NOMO-1 (cell line): ENCODE measurements at regions not wholly inside any gene's neighbourhood (a gene's known extent, or its start where the extent isn't known, plus 50 kb on each side); places are given as distances from the start of the nearest gene placed in this dataset.
"Not testable (repeated sequence)": the region's sequence is repeated elsewhere in the genome, so short reads cannot be mapped to it uniquely, and the experiment has no call there.

Experiments used
- DNase-seq, 2 experiments: peaks; one replicate each; lab custom pipeline; 2025; ENCODE audit not compliant: unreplicated experiment in 2 of 2; lab: John Stamatoyannopoulos, UW

- no peak for DNase-seq
Measured at GRCh38 chr15:47885920-47886319, 168.6 kb downstream of the SEMA6D start.

- no peak for DNase-seq
Measured at GRCh38 chr15:47887241-47887800, 170.0 kb downstream of the SEMA6D start.

DNA sequence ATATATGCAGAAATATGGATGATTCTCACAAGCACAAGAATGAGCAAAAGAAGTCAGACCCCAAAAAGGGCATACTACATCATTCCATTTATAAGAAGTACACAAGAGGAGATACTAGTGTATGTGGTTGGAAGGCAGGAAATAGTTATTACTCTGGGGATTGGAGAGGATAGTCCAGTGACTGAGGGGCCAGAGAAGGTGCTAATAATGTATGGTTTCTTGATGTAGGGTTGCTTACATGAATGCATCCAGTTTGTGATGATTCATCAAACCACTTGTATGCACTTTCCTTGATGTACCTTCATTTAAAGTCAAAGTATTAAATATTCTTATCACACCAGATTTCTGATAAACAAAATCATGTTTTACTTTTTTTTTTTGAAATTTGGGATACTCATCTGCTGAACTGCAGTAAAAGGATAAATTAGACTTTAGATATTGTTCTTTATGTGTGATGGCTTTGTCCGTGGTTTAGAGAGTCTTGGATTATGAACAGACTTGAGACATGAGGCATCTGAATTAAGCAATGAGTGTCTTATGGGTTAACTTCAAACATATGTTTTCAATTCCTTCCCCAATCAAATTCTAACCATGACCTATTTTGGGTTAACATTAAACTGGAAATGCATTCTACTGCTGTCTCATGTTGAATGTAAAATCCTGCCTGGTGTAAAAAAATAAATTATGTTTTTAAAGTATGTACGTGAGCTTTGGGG, 171.2 kb downstream of the SEMA6D start:
- DNase-seq = no peak

DNA sequence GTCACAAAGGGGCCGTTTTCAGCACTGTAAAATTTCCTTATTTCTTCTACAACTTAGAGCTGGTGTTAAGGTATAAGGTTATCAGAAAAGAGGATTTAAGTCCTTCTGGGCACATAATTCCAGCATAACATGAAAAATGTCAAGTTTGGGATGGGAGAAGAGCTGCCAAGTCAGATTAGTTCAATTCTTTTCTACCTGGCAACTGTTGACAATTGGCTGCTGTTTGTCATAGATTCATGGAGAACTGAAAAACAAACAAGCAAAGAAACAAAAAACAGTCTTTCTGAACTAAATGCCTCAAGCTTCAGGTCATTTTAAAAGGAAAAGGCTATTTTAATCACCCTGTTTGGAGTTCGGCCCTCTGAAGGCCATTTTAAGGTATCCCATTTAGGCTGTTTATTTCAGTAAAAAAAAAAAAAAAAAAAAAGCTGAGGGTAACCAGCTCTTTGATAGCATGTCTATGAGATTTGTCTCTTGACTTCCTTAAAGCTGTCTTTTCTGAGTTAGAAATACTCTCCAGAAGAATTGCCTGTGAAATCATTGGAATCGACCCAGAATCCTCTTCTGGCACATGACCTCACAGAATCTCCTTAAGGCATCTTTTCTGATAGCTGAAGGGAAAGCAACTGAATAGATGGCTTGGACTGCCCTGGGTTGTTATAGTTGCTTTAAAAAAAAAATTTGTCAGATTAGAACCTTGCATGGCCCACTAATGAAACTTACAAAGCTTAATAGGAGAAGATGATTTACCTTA, 173.3 kb downstream of the SEMA6D start:
- DNase-seq = no peak

DNA sequence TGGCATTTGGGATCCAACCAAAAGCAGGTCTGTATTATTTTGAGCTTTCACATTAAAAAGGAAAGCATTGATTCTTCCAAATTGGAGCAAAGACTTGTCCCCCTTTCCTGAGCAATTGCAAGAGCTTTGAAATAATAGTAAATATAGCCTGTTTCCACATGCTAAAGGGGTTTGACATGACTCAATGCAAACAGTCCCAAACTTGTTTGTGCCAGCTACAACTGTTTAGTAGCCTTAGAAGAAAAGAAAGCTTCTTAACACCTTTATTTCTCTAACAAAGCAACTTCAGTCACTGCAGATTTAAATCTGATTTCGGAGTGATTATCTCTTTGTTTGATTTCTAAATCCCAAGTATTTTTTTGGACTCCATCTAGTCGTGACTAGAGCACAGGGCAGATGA, 180.2 kb downstream of the SEMA6D start:
- no peak for DNase-seq

GRCh38 chr15:47900751-47901150, 183.4 kb downstream of the SEMA6D start:
- DNase-seq = no peak

DNA sequence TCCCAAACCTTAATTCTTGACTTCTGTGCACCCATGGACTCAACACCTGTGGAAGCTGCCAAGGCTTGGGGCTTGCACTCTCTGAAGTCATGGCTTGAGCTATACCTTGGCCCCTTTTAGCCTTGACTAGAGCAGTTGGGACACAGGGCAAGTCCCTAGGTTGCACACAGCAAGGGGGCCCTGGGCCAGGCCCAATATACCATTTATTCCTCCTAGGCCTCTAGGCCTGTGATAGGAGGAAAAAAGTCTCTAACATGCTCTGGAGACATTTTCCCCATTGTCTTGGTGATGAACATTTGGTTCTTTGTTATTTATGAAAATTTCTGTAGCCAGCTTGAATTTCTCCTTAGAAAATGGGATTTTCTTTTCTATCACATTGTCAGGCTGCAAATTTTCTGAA, 186.1 kb downstream of the SEMA6D start:
- no peak for DNase-seq

DNA sequence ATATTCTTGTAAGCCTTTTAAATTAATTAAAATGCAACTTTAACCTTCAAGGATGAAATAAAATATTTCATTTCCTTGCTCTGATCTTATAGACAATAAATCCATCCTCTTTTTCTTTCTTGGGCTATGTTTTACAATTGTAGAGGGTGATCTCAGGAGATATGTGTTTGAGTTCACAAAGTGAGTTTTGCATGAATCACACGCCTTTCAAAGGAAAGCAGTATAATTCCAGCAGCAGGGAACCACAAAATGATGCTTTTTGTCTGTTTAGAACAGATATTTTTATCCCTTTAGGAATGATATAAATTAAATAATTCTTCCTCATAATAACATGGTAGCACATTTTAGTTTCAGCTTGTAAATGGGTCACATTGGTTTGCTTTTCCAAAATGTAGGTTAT, 191.2 kb downstream of the SEMA6D start:
- no peak for DNase-seq

DNA sequence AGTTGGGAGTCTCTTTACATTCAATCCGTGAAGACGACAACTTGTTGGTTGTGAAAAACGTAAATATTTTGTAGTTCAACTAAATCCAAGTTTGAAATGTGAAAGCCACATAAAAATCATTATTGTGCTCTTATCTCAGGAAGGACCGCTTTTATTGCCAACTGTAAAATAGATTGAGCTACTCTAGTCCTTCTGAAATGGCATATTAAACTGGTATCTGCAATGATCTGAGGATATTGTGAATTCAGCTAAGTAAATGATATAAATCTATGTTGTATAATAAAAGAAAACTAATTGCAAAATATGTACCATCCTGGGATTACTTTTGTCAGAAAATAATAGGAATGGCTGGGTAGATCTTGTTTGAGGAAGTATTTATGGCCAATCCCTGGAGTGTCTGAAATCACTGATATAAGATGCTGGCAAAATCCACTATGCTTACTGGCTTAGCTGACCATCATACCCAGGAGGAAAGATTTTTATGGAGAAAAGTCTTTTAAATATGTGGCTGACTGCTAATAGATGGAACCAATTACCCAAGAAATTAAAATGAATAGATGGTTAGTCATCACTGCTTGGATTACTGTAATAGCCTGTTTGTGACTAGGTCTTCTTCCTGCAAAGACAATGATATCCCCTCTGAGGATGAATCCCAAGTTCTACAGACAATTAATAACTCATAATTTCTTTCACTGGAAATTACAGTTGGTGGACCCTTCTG, 191.8 kb downstream of the SEMA6D start:
- no peak for DNase-seq

- DNase-seq = not testable (repeated sequence)
Measured at GRCh38 chr15:47912910-47913309, 195.6 kb downstream of the SEMA6D start.

DNA sequence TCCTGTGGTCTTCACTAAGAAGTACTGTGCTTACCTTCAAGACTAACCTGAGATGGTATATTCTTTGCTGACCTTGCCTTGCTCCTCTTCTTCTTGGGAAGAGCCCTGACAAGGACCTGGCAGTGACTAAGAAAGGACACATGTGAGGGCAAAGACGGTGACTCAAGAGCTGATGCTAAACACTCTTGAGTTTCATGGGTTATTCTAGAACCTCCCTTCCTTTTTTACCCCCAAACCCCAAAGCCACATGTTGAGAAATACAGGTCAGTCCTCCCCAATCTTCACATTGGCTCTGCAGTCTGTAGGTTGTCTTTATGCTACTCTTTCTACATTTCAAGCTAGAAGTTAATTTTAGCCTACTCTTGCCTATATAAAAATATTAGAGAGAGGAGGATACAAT, 200.6 kb downstream of the SEMA6D start:
- DNase-seq = peak; percentile 75 to 88

- no peak for DNase-seq
Measured at GRCh38 chr15:47918877-47919276, 201.6 kb downstream of the SEMA6D start.

GRCh38 chr15:47924381-47924780, 196.4 kb upstream of the SLC24A5 start:
- peak; percentile 17 to 40 for DNase-seq

- no peak for DNase-seq
Measured at GRCh38 chr15:47929138-47929803, 191.5 kb upstream of the SLC24A5 start.

DNA sequence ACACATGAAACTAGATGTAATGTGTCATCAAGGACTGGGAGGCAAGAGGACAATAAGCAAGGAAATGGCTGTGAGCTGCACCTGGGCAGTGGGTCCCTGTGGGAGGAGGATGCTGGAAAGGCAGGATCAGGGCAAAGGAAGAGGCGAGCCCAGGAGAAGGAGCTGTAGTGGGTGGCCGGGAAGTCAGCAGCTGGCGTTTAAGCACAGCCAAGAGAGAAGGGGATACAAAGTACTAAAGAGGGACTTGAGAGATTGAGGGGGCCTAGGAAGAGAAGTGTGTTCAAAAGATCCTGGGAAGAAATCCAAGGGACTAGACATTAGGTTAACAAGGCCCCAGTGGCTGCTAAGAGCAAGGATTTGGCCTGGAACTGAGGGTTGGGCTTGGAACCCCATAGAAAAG, 188.5 kb upstream of the SLC24A5 start:
- no peak for DNase-seq

DNA sequence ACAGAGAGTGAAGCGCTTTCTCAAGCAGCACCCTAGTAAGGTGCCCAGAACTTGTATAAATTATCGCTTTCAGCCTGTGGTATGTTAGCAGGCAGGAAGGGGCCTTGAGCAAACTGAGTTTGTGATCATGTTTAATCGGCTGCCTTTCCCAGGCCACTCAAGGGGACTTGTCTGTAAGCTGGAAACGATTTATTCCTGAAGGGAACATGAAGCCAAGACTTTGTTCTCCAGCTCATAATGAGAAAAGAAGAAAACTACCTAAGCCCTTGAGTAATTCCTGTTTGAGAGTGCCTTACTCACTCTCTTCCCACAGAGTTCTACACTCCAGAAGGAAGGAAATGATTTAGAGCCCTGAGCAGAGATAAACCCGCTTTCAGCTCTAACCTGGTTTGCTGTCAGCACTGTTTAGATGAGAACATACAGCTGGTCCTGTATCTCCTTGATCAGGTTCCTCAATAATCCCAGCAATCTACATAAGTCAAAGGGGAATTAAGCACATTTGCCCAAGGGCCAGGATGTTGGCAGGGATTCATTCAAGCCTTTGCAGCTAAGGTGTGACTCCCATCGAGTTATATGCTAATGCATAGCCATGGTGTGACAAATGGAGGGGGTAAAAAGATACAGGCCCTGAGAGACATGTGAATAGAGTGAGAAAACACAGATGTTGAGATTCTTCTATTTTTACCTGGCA, 187.7 kb upstream of the SLC24A5 start:
- DNase-seq = no peak

DNA sequence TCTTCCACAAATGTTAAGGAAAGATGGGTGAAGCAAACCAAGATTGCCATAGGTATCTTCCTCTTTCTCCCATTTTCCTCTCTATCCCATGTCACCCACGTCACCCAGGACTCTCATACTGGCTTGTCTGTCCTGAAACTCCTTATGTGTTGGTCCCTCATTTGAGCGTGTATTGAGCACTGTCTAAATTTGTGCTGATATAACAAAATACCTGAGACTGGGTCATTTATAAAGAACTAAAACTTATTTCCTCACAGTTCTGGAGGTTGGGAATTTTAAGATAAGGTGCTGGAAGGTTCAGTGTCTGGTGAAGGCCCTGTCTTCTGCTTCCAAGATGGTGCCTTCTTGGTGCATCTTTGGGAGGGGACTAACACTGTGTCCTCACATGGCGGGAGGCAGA, 186.9 kb upstream of the SLC24A5 start:
- no peak for DNase-seq

GRCh38 chr15:47934342-47934741, 186.4 kb upstream of the SLC24A5 start:
- DNase-seq = no peak

- no peak for DNase-seq
Measured at GRCh38 chr15:47937834-47938233, 183.0 kb upstream of the SLC24A5 start.

DNA sequence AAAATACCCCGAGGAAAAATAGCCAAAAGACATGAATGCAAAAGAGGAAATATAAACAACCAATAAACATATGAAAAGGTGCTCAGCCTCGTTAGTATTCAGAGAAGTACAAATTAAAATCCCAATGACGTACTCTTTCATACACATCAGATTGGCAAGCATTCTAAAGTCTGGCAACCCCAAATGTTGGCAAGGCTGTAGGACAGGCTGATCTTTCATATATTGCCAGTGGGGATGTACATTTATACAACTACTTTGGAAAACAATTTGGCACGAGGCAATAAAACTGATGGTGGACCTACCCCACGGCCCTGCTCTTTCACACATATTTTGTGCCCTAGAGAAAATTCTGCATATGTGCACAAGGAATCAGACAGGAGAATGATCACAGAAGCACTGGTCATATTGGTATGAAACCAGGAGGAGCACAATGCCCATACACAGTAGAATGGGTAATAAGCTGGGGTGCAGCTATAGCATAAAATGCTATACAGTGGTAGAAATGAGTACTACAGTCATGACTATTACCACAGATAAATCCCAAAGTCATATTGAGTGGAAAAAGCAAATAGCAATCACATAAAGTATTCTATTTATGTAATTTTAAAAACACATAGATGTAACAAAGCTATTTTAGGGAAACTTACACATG, 176.0 kb upstream of the SLC24A5 start:
- no peak for DNase-seq
